Activated CD8-positive, alpha-beta memory T cell treated with anti-CD3 and anti-CD28 coated beads for 36 hours (primary cell): ENCODE measurements at regions not wholly inside any gene's neighbourhood (a gene's known extent, or its start where the extent isn't known, plus 50 kb on each side); places are given as distances from the start of the nearest gene placed in this dataset.

Experiments
- CTCF ChIA-PET: fragments of 350-600 bp; sonication (Branson Sonifier 250); formaldehyde crosslinking; loops from one replicate; lab custom pipeline; 2021; ENCODE audit warnings: antibody characterized with exemption; lab: Charles Lee
- POLR2A ChIA-PET: fragments of 350-600 bp; sonication (Branson Sonifier 250); formaldehyde crosslinking; loops from one replicate; lab custom pipeline; 2021; ENCODE audit warnings: antibody characterized with exemption; lab: Charles Lee

GRCh38 chr3:72339670-72340030 is 508.6 kb downstream of the SHQ1 start:
- CTCF ChIA-PET = interaction anchor here (1.0 kb wide), 1 partner anchor 8 kb away, joined by 3 read pairs; no protein-coding TSS in a partner anchor
- POLR2A ChIA-PET = no interaction called here

GRCh38 chr3:72338942-72339669 is 509.1 kb downstream of the SHQ1 start:
- CTCF ChIA-PET = interaction anchor here (1.0 to 1.5 kb wide), 2 partner anchors 9 to 79 kb away, joined by 3 read pairs; no protein-coding TSS in a partner anchor
- POLR2A ChIA-PET = no interaction called here

DNA sequence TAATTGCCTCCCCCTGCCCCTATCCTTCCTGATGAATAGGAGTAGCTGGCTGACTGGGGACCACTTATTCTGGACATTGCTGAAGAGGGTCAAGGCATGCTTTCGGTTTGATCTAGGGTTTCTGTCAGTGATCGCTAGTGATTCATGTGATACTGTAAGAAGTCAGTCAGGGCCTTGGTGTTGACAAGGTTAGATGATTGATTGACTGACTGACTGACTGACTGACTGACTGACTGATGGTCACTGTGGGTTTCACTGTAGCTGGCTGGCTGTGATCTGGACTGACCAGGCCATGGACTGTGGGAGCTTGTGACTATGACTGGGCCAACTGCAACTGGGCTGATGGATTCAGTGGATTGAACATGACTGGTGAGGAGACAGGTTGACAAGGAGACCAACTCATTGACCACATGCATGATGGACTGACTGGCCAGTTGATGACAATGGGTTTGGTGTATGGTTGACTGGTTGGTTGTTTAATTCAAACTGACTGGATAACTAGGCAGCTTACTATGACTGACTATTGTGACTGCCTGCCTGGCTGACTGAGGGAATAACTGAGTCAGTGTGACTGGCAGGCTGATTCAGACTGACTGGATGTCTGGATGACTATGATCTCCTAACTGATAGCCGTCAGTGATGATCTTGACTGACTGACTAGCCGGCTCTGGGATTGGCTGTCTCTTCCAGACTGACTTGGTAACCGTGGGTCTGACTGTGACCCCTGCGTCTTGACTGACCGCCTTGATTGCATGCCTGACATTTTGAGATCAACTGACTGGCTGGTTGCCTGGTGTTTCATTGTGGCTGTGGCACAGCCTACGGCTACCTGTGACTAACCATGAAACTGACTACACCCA is 509.9 kb downstream of the SHQ1 start:
- ChIA-PET POLR2A (interaction anchor here (0.6 kb wide), 1 partner anchor 167 kb away, joined by 6 read pairs; no protein-coding TSS in a partner anchor), CTCF (interaction anchor here (1.5 kb wide), 1 partner anchor 79 kb away, joined by 3 read pairs; no protein-coding TSS in a partner anchor)

DNA sequence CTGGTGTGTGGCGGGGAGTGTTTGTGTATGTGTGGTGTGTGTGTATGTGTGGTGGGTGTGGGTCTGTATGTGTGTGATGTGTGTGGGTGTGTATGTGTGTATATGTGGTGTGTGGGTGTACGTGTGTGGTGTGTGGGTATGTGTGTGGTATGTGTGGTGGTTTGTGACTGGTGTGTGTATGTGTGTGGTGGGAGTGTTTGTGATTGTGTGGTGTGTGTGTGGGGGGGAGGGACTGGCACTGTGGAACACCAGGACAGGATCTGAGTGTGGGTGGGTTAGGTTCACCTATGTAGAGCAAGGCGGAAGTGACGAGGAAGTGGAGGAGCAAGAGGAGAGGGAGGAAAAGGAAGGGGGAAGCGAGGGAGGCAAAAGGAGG is 510.8 kb downstream of the SHQ1 start:
- CTCF ChIA-PET = no interaction called here
- POLR2A ChIA-PET = no interaction called here

GRCh38 chr3:72336821-72337479 is 511.3 kb downstream of the SHQ1 start:
- CTCF ChIA-PET = interaction anchor here (0.6 to 0.9 kb wide), 2 partner anchors 57 to 214 kb away, joined by 3 read pairs; no protein-coding TSS in a partner anchor
- POLR2A ChIA-PET = no interaction called here

DNA sequence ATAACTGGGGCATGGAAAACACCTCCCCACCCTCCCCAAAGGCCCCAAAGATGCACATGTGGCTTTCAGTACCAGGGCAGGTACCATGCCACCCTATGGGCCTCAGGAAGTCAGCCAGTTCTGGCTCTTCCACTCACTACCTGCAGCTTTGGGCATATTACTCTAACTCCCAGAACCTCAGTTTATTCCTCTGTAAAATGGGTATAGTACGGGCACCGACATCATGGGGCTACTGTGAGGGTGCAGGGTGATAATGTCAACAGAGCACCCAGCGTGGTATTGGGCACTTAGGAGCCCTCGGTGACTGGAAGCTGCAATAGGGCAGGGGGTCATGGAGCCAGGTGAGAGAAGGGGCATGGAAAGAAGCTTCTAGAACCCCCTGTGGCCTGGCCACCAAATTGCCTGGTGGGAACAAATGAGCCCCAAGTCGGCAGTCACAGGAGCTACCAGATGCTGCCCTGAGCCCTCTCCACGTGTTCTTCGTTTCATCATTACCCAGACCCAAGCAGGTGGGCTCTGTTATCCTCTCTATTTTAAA is 512.1 kb downstream of the SHQ1 start:
- CTCF ChIA-PET = interaction anchor here (0.6 to 0.9 kb wide), 2 partner anchors 56 to 215 kb away, joined by 3 read pairs; no protein-coding TSS in a partner anchor

DNA sequence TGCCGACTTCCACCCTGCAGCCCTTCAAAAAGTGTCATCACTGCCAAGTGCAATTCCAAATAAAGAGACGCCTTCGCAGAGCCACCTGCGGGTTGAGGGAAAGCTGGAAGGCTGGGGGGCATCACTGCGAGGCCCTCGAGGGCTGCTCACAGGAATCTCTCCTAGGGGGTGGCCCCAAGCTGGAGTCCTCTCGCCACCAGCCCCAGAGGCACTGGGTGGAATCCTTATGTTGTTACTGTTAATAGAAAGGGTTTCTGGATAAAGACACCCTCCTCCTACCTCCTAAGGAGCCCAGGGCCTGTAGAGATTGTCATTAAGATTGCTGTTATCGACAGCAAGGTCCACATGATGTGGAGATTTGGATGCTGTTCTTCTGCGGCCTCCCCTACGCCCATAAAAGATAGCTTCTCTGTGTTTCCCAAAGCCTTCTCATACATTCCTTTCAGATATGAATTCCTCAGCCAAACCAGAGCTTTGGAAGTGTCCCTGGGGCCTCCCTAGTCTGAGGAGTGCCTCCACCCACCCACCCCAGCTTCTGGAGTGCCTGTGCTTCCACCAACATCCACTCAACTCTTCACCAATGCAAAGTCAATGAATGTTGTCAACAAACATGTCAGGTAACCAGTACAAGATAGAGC is 512.7 kb downstream of the SHQ1 start:
- ChIA-PET CTCF (no interaction called here), POLR2A (no interaction called here)

More for the DNA sequence above, 512.1 kb downstream of the SHQ1 start:
- POLR2A ChIA-PET = no interaction called here

GRCh38 chr3:72334681-72335457 is 513.4 kb downstream of the SHQ1 start:
- ChIA-PET CTCF (no interaction called here), POLR2A (no interaction called here)

DNA sequence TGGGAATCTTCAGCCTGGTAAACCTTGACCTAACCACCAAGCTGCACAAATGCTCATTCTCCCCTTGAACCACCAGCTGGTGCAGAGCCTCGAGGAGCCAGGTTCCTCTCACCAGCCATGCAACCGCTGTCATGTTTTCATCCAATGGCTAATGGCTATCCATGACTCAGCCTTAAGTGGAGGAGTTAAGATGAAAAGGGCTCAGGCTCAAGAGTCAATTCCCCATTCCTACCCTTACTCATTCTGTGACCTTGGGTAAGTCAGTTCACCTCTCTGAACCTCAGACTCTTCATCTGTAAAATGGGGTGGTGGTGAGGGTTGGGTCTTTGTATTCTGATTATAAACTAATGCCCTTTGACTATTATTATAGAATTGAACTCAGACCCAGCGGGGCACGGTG is 515.6 kb downstream of the SHQ1 start:
- CTCF ChIA-PET = no interaction called here
- POLR2A ChIA-PET = no interaction called here

DNA sequence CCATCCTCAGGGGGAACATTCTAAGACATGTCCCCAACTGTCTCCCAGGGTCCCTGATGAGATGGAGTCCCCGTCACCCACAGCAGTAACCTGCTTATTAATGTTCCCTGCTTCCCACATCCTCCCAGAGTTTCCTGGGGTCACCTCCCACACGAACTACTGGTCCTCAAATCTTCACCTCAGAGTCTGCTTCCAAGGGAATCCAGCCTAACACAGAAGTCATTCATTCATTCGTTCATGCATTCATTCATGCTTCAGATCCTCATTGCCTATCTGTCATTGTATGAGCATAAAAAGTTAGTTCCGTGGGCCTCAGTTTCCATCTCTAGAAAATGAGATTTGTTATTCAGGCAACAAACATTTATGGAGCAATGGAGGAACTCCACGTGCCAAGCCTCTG is 516.2 kb downstream of the SHQ1 start:
- ChIA-PET POLR2A (interaction anchor here (0.6 kb wide), 1 partner anchor 182 kb away, joined by 7 read pairs; no protein-coding TSS in a partner anchor), CTCF (no interaction called here)

DNA sequence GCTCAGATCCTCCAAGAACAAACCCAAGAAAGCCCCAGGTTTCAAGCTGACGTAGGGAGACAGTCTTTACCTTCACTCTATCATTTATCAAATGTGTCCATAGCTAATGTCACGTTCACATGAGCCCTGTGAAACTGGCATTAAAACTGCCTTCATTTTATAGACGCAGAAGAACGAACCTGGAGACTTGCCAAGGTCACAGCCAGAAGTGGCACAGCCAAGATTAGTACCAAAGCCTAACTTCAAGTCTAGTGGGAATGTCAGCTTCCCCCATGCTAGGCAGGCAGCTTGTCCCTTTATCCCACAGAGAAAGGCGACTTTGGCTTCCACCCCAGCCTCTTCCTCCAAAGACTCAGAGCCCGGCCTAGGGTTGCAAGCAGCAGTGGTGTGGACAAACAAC is 517.2 kb downstream of the SHQ1 start:
- ChIA-PET CTCF (no interaction called here), POLR2A (no interaction called here)

- ChIA-PET POLR2A (no interaction called here), CTCF (interaction anchor here (0.6 kb wide), 1 partner anchor 316 kb away, joined by 3 read pairs; no protein-coding TSS in a partner anchor)
Observed at GRCh38 chr3:72329354-72329753, 518.9 kb downstream of the SHQ1 start.

- ChIA-PET POLR2A (no interaction called here), CTCF (no interaction called here)
Observed at GRCh38 chr3:72328755-72329277, 519.4 kb downstream of the SHQ1 start.

DNA sequence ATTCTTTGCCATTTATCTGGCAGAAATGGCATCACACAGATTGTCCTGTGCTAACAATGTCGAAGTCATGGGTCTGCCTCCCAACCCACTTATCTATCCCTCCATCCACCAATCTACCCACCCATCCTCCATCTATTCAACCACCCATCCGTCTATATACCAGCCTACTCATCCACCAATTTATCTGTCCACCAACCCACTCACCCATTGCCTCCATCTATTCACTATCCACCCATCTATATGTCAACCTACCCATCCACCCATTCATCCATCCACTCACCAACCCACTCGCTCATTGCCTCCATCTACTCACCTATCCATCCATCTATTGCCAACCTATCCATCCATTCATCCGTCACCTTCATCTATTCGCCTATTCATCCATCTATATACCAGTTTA is 521.2 kb downstream of the SHQ1 start:
- CTCF ChIA-PET = no interaction called here
- POLR2A ChIA-PET = no interaction called here

DNA sequence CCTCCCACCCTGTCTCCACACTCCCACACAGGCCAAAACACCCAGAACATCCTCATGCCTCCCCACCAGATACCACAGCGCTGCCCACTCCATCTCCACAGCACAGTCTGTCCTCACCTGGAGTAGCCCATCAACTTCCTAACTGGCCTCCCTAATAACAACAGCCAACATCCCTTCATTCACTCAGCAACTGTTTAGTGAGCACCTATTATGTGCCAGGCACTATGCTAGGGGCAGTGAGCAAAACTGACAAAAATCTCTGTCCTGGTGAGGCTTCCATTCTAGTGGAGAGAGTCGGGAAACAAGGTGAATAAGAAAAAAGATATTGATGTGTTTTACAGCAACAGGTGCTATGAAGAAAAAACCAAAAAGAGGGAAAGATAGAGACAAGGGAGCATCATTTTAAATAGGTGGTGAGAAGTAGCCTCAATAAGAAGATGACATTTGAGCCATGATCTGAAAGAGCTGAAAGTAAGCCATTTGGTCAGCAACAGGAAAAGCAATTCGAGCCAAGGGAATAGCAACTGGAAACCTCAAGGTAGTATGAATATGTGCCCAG is 523.9 kb downstream of the SHQ1 start:
- CTCF ChIA-PET = no interaction called here
- POLR2A ChIA-PET = no interaction called here

DNA sequence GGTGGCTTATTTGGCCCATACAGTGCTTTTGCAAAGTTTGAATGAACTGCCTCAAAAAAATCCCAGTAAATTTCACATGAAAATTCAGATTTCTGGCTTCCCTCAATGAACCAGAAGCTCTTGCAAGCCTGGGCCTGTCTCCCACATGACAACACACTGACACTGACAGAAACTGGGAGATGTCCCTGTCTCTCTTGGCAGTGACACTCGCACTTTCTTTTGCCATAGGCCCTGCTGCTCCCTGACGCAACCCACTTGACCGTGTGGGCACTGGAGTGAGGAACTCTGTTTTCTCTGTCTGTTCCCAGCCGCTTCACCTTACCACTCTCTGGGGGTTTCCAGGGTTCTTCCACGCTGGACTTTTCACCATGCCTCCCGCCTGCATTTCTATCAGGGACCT is 524.5 kb downstream of the SHQ1 start:
- ChIA-PET CTCF (no interaction called here), POLR2A (no interaction called here)

DNA sequence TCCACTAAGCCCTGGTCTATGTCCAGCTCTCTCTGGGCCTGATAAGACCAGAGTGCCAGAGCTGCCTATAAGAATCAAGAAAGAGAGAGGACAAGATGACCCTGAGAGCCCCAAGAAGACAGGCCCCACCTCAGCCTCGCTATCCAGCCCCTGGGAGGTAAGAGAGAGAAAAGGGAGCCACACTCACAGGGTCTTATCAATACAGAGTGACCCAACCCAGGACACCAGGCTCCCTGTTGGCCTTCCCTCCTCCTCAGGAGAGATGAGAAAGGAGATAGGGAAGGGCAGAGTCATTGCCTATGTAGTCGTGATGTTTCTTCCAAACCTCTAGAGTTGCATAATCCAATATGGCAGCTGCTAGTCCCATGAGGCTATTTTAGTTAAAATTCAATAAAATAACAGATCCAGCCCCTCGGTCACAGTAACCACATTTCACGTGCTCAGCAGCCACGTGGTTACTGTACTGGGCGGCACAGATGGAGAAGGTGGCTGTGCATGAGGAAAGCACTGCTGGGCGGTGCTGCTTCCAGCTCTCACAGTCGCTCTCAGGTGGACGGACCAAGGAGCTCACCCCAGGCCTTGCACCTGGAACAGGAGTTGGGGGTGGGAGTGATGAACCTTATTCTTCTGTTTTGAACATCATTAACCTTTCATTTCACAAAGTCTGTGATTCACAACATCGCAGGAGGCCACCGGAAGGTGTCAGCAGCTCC is 525.8 kb downstream of the SHQ1 start:
- CTCF ChIA-PET = no interaction called here
- POLR2A ChIA-PET = no interaction called here
